ENCODE measurements at regions not wholly inside any gene's neighbourhood (a gene's known extent, or its start where the extent isn't known, plus 50 kb on each side); places are given as distances from the start of the nearest gene placed in this dataset.

- Histone ChIP-seq H4K20me1 (ENCODE audit: insufficient read depth, low read length) (no peaks in the 10 kb centered on the region), H3K4me1 (ENCODE audit: low read length) (peaks cover 16% of the 10 kb centered on the region), H3K79me2 (ENCODE audit: low read length) (no peaks in the 10 kb centered on the region), H3K9ac (ENCODE audit: low read length) (no peak overlapping the region), H2AFZ (ENCODE audit: low read length) (no peak overlapping the region), H3K9me2 (replicated peaks; ENCODE audit: insufficient read depth, low read length) (no peaks in the 10 kb centered on the region), H3K36me3 (replicated peaks; ENCODE audit: insufficient read depth, low read length) (no peaks in the 10 kb centered on the region), H3K4me2 (ENCODE audit: low read depth, low read length) (no peak overlapping the region), H3K4me3 (ENCODE audit: low read length) (no peak overlapping the region), H3K27me3 (replicated peaks; ENCODE audit: insufficient read depth, low read length) (no peaks in the 10 kb centered on the region), H3K27ac (ENCODE audit: low read length) (no peak overlapping the region), H3F3A (ENCODE audit: insufficient read depth, low read length) (0 out of 2 replicates have a peak, but pooled peaks cover 4% of the 10 kb centered on the region), H3K9me3 (replicated peaks; ENCODE audit: insufficient read depth, low read length) (no peaks in the 10 kb centered on the region)
- no peak for DNase-seq
- TF ChIP-seq EZH2phosphoT487 (IDR thresholded peaks at IDR 0.05; ENCODE audit: low read length) = no peak
- TF ChIP-seq EZH2 (optimal IDR thresholded peaks at IDR 0.05; ENCODE audit: low read depth, low read length) = no peak
- TF ChIP-seq, protein P1, sequence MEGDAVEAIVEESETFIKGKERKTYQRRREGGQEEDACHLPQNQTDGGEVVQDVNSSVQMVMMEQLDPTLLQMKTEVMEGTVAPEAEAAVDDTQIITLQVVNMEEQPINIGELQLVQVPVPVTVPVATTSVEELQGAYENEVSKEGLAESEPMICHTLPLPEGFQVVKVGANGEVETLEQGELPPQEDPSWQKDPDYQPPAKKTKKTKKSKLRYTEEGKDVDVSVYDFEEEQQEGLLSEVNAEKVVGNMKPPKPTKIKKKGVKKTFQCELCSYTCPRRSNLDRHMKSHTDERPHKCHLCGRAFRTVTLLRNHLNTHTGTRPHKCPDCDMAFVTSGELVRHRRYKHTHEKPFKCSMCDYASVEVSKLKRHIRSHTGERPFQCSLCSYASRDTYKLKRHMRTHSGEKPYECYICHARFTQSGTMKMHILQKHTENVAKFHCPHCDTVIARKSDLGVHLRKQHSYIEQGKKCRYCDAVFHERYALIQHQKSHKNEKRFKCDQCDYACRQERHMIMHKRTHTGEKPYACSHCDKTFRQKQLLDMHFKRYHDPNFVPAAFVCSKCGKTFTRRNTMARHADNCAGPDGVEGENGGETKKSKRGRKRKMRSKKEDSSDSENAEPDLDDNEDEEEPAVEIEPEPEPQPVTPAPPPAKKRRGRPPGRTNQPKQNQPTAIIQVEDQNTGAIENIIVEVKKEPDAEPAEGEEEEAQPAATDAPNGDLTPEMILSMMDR (IDR thresholded peaks at IDR 0.05; ENCODE audit: low read length) = no peak
Observed at GRCh38 chr7:50957431-50957830, 174.7 kb upstream of the GRB10 start.

GRCh38 chr7:50956522-50957155, 173.9 kb upstream of the GRB10 start:
- H3K27me3 ChIP-seq (replicated peaks; ENCODE audit: insufficient read depth, low read length) = peaks cover 4% of the 10 kb centered on the region; the same call in 1 of the 2 replicates
- no peak overlapping the region for H3K4me2 ChIP-seq (ENCODE audit: low read depth, low read length)
- no peaks in the 10 kb centered on the region for H3K9me3 ChIP-seq (replicated peaks; ENCODE audit: insufficient read depth, low read length)
- H3K79me2 ChIP-seq (ENCODE audit: low read length) = no peaks in the 10 kb centered on the region
- no peak overlapping the region for H3K27ac ChIP-seq (ENCODE audit: low read length)
- no peak for DNase-seq
- TF ChIP-seq, protein P1 (IDR thresholded peaks at IDR 0.05; ENCODE audit: low read length) = no peak
- TF ChIP-seq EZH2 (optimal IDR thresholded peaks at IDR 0.05; ENCODE audit: low read depth, low read length) = no peak
- no peak for TF ChIP-seq EZH2phosphoT487 (IDR thresholded peaks at IDR 0.05; ENCODE audit: low read length)
- H3K36me3 ChIP-seq (replicated peaks; ENCODE audit: insufficient read depth, low read length) = no peaks in the 10 kb centered on the region
- H3K4me3 ChIP-seq (ENCODE audit: low read length) = no peak overlapping the region
- no peak overlapping the region for H2AFZ ChIP-seq (ENCODE audit: low read length)
- H3K9me2 ChIP-seq (replicated peaks; ENCODE audit: insufficient read depth, low read length) = no peaks in the 10 kb centered on the region
- no peak overlapping the region for H3K9ac ChIP-seq (ENCODE audit: low read length)
- 0 out of 2 replicates have a peak, but pooled peaks cover 4% of the 10 kb centered on the region for H3F3A ChIP-seq (ENCODE audit: insufficient read depth, low read length)
- H3K4me1 ChIP-seq (ENCODE audit: low read length) = peaks cover 18% of the 10 kb centered on the region
- H4K20me1 ChIP-seq (ENCODE audit: insufficient read depth, low read length) = no peaks in the 10 kb centered on the region

GRCh38 chr7:50954716-50955115, 172.0 kb upstream of the GRB10 start:
- H2AFZ ChIP-seq (ENCODE audit: low read length) = no peak overlapping the region
- H3K4me2 ChIP-seq (ENCODE audit: low read depth, low read length) = no peak overlapping the region
- TF ChIP-seq, protein P1 (IDR thresholded peaks at IDR 0.05; ENCODE audit: low read length) = no peak
- no peak for TF ChIP-seq EZH2 (optimal IDR thresholded peaks at IDR 0.05; ENCODE audit: low read depth, low read length)
- TF ChIP-seq EZH2phosphoT487 (IDR thresholded peaks at IDR 0.05; ENCODE audit: low read length) = no peak
- H3K9me2 ChIP-seq (replicated peaks; ENCODE audit: insufficient read depth, low read length) = no peaks in the 10 kb centered on the region
- no peaks in the 10 kb centered on the region for H3K36me3 ChIP-seq (replicated peaks; ENCODE audit: insufficient read depth, low read length)
- no peak overlapping the region for H3K4me3 ChIP-seq (ENCODE audit: low read length)
- H3K9ac ChIP-seq (ENCODE audit: low read length) = no peak overlapping the region
- no peak overlapping the region for H3K27ac ChIP-seq (ENCODE audit: low read length)
- DNase-seq = no peak
- peaks cover 11% of the 10 kb centered on the region; the same call in 1 of the 2 replicates for H3K27me3 ChIP-seq (replicated peaks; ENCODE audit: insufficient read depth, low read length)
- H4K20me1 ChIP-seq (ENCODE audit: insufficient read depth, low read length) = no peaks in the 10 kb centered on the region
- H3K4me1 ChIP-seq (ENCODE audit: low read length) = peaks cover 18% of the 10 kb centered on the region
- no peaks in the 10 kb centered on the region; the same call in 1 of the 2 replicates for H3K9me3 ChIP-seq (replicated peaks; ENCODE audit: insufficient read depth, low read length)
- H3F3A ChIP-seq (ENCODE audit: insufficient read depth, low read length) = 0 out of 2 replicates have a peak, but pooled peaks cover 4% of the 10 kb centered on the region
- H3K79me2 ChIP-seq (ENCODE audit: low read length) = no peaks in the 10 kb centered on the region

Data from MM.1S (cell line).